ENCODE measurements at regions not wholly inside any gene's neighbourhood (a gene's known extent, or its start where the extent isn't known, plus 50 kb on each side); places are given as distances from the start of the nearest gene placed in this dataset.

- no peak overlapping the region for H3K27ac ChIP-seq
- TF ChIP-seq ZFX (IDR thresholded peaks at IDR 0.05), result no peak
- TF ChIP-seq, protein P1, sequence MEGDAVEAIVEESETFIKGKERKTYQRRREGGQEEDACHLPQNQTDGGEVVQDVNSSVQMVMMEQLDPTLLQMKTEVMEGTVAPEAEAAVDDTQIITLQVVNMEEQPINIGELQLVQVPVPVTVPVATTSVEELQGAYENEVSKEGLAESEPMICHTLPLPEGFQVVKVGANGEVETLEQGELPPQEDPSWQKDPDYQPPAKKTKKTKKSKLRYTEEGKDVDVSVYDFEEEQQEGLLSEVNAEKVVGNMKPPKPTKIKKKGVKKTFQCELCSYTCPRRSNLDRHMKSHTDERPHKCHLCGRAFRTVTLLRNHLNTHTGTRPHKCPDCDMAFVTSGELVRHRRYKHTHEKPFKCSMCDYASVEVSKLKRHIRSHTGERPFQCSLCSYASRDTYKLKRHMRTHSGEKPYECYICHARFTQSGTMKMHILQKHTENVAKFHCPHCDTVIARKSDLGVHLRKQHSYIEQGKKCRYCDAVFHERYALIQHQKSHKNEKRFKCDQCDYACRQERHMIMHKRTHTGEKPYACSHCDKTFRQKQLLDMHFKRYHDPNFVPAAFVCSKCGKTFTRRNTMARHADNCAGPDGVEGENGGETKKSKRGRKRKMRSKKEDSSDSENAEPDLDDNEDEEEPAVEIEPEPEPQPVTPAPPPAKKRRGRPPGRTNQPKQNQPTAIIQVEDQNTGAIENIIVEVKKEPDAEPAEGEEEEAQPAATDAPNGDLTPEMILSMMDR (conservative IDR thresholded peaks at IDR 0.05), result no peak
These were observed 2130.9 kb upstream of the PCDH20 start for GRCh38 chr13:63546524-63546923.

DNA sequence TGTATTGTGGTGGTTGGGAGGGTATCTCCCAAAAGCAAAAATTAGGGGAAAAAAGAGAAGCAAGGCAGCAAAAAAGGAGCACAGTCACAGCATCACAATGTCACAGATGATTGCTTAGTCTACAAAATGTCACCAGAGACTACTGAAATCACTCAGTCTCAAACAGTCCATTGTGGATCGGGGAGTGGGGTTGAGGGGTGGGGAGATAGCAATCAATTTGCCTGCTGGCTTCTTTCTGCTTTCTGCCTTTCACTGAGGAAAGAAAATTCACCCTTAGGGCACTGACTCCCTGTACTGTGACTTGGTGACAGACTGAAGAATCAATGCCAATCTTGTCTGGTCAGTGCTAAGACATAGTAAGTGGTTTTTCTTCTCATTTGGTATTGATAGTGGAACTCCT lies 2127.1 kb upstream of the PCDH20 start:
- TF ChIP-seq ZFX (IDR thresholded peaks at IDR 0.05), result no peak
- TF ChIP-seq, protein P1 (conservative IDR thresholded peaks at IDR 0.05), result no peak
- no peak overlapping the region for H3K27ac ChIP-seq

- H3K27ac ChIP-seq, result no peak overlapping the region
- TF ChIP-seq, protein P1 (conservative IDR thresholded peaks at IDR 0.05), result no peak
- no peak for TF ChIP-seq ZFX (IDR thresholded peaks at IDR 0.05)
These were observed 2125.7 kb upstream of the PCDH20 start for GRCh38 chr13:63541336-63541735.

- H3K27ac ChIP-seq, result no peak overlapping the region
- TF ChIP-seq ZFX (IDR thresholded peaks at IDR 0.05), result no peak
- TF ChIP-seq, protein P1 (conservative IDR thresholded peaks at IDR 0.05), result no peak
These were observed 2124.4 kb upstream of the PCDH20 start for GRCh38 chr13:63540061-63540460.

- no peak overlapping the region for H3K27ac ChIP-seq
- TF ChIP-seq ZFX (IDR thresholded peaks at IDR 0.05), result no peak
- TF ChIP-seq, protein P1 (conservative IDR thresholded peaks at IDR 0.05), result no peak
These were observed 2101.7 kb upstream of the PCDH20 start for GRCh38 chr13:63517371-63517770.

DNA sequence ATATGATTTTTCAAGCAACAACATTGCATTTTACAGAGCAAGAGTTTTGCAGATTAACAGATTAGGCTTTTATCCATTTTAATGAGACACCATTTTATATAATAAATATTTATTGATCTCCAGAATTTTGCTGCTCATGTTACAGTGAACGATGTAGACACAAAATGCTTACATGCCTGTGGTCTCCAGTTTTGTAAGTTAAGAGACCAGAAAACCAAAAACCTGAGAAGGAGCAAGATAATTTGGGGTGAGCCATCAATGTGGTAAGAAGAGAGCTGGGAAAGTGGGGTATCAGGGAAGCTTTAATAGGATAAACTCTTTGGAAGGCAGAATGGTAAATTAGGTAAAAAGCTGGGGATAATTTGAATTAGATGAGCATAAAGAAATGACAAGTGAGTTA lies 2100.5 kb upstream of the PCDH20 start:
- TF ChIP-seq, protein P1 (conservative IDR thresholded peaks at IDR 0.05), result no peak
- no peak for TF ChIP-seq ZFX (IDR thresholded peaks at IDR 0.05)
- H3K27ac ChIP-seq, result no peak overlapping the region

DNA sequence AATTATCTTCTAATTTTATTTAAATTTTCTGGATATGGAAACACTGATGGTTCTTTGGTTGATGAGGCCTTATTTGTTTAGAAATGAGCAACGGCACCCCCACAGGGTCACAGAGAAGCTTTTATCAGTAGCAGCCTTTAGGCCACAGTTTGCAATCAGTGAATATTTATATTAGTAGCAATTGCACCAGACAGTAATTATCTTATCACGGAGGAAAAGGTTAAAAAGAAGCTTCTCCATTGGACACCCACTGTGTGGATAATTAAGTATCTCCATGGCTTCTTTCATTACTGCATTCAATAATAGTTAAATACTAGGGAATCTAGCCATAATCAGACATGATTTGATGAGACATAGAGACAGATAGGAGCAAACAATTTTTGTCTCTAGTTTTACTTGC lies 2099.2 kb upstream of the PCDH20 start:
- H3K27ac ChIP-seq, result no peak overlapping the region
- no peak for TF ChIP-seq ZFX (IDR thresholded peaks at IDR 0.05)
- TF ChIP-seq, protein P1 (conservative IDR thresholded peaks at IDR 0.05), result no peak

Measured in C4-2B (cell line).